D721Med (cell line): ENCODE measurements at regions not wholly inside any gene's neighbourhood (a gene's known extent, or its start where the extent isn't known, plus 50 kb on each side); places are given as distances from the start of the nearest gene placed in this dataset.

Experiments used
- DNase-seq: peaks from one replicate; pipeline ENCODE4 v3.0.0; 2011; ENCODE audit warnings: low spot score; ENCODE audit not compliant: insufficient read length
- FAIRE-seq: peaks from 2 replicates; lab custom pipeline; 2011; peaks lifted over from hg19 to GRCh38; lab: Jason Lieb, UNC
- CTCF ChIP-seq: IDR thresholded peaks from 2 replicates; pipeline ENCODE4 v1.5.1; 2012; ENCODE audit warnings: mild to moderate bottlenecking, control low read depth; ENCODE audit not compliant: insufficient read depth; ENCODE audit errors: missing control alignments

- no peak for TF ChIP-seq CTCF
- DNase-seq (no peak), FAIRE-seq (no peak)
Observed at GRCh38 chr4:14441561-14441960, 560.7 kb upstream of the CPEB2 start.

- FAIRE-seq (no peak), DNase-seq (no peak)
- no peak for TF ChIP-seq CTCF
Observed at GRCh38 chr4:14445882-14446281, 556.4 kb upstream of the CPEB2 start.

- no peak for TF ChIP-seq CTCF
- no peak for FAIRE-seq
- no peak for DNase-seq
Observed at GRCh38 chr4:14446311-14446710, 556.0 kb upstream of the CPEB2 start.

GRCh38 chr4:14446904-14447303 is 555.4 kb upstream of the CPEB2 start:
- TF ChIP-seq CTCF = no peak
- DNase-seq (no peak), FAIRE-seq (no peak)

- no peak for TF ChIP-seq CTCF
- FAIRE-seq (no peak), DNase-seq (no peak)
Observed at GRCh38 chr4:14449308-14449707, 553.0 kb upstream of the CPEB2 start.

- DNase-seq (no peak), FAIRE-seq (no peak)
- TF ChIP-seq CTCF = no peak
Observed at GRCh38 chr4:14452001-14452400, 550.3 kb upstream of the CPEB2 start.

- TF ChIP-seq CTCF = no peak
Observed at GRCh38 chr4:14452764-14453163, 549.5 kb upstream of the CPEB2 start.

More at GRCh38 chr4:14452764-14453163, 549.5 kb upstream of the CPEB2 start:
- FAIRE-seq (no peak), DNase-seq (no peak)
